GM13977 (cell line): ENCODE measurements at regions not wholly inside any gene's neighbourhood (a gene's known extent, or its start where the extent isn't known, plus 50 kb on each side); places are given as distances from the start of the nearest gene placed in this dataset.

Experiments used
- DNase-seq: peaks from one replicate; pipeline ENCODE4 v3.0.0; 2012; ENCODE audit warnings: low spot score
- CTCF ChIP-seq: IDR thresholded peaks from 2 replicates; pipeline ENCODE4 v1.5.1; 2012; ENCODE audit warnings: mild to moderate bottlenecking, control low read depth; ENCODE audit not compliant: insufficient read depth; ENCODE audit errors: extremely low read depth, missing control alignments
- in situ Hi-C: fragments of 300-500 bp; cut with MboI; formaldehyde crosslinking; loops from one replicate; pipeline ENCODE4 v1.12.0; 2022; ENCODE audit warnings: low sequenced_read_pairs, low pct_unique_long_range_greater_than_20kb, mixed read lengths, inconsistent platforms; ENCODE audit not compliant: unreplicated experiment

GRCh38 chr7:46622251-46622650 lies 701.2 kb upstream of the IGFBP3 start:
- no peak for TF ChIP-seq CTCF
- no peak for DNase-seq
- in situ Hi-C loops = no loop called here

- in situ Hi-C loops = no loop called here
- DNase-seq = no peak
- TF ChIP-seq CTCF = no peak
These were observed 698.7 kb upstream of the IGFBP3 start for GRCh38 chr7:46619723-46620310.

- no peak for DNase-seq
- in situ Hi-C loops = no loop called here
- TF ChIP-seq CTCF = no peak
These were observed 695.6 kb upstream of the IGFBP3 start for GRCh38 chr7:46616636-46617035.

GRCh38 chr7:46613551-46613950 lies 692.5 kb upstream of the IGFBP3 start:
- no peak for DNase-seq
- TF ChIP-seq CTCF = no peak
- in situ Hi-C loops = no loop called here

GRCh38 chr7:46613116-46613515 lies 692.0 kb upstream of the IGFBP3 start:
- TF ChIP-seq CTCF = no peak
- DNase-seq = no peak
- in situ Hi-C loops = no loop called here

GRCh38 chr7:46611508-46611907 lies 690.4 kb upstream of the IGFBP3 start:
- in situ Hi-C loops = no loop called here
- DNase-seq = no peak
- no peak for TF ChIP-seq CTCF

GRCh38 chr7:46610746-46611145 lies 689.7 kb upstream of the IGFBP3 start:
- TF ChIP-seq CTCF = no peak
- in situ Hi-C loops = no loop called here
- DNase-seq = no peak
